Fibroblast of skin of right biceps (primary cell): ENCODE measurements at regions not wholly inside any gene's neighbourhood (a gene's known extent, or its start where the extent isn't known, plus 50 kb on each side); places are given as distances from the start of the nearest gene placed in this dataset.

Experiments
- DNase-seq: peaks from one replicate; pipeline ENCODE4 v3.0.0-alpha.2; 2013

- no peak for DNase-seq
Observed at GRCh38 chr4:34718576-34719245, 1525.6 kb downstream of the ARAP2 start.

- peak; percentile 58 for DNase-seq
Observed at GRCh38 chr4:34720571-34720970, 1523.7 kb downstream of the ARAP2 start.

- no peak for DNase-seq
Observed at GRCh38 chr4:34721835-34722234, 1522.5 kb downstream of the ARAP2 start.

GRCh38 chr4:34723605-34724004, 1520.7 kb downstream of the ARAP2 start:
- DNase-seq, result peak; percentile 46

GRCh38 chr4:34724491-34724890, 1519.8 kb downstream of the ARAP2 start:
- DNase-seq, result no peak

GRCh38 chr4:34731070-34731469, 1513.2 kb downstream of the ARAP2 start:
- DNase-seq, result no peak

- no peak for DNase-seq
Observed at GRCh38 chr4:34732176-34732950, 1512.0 kb downstream of the ARAP2 start.

GRCh38 chr4:34733185-34733941, 1511.0 kb downstream of the ARAP2 start:
- peak; percentile 16 for DNase-seq

GRCh38 chr4:34766935-34767334, 1477.4 kb downstream of the ARAP2 start:
- no peak for DNase-seq

GRCh38 chr4:34767407-34767806, 1476.9 kb downstream of the ARAP2 start:
- peak; percentile 2 for DNase-seq

- no peak for DNase-seq
Observed at GRCh38 chr4:34771632-34772031, 1472.7 kb downstream of the ARAP2 start.

GRCh38 chr4:34790131-34790530, 1454.2 kb downstream of the ARAP2 start:
- no peak for DNase-seq

- no peak for DNase-seq
Observed at GRCh38 chr4:34791209-34791608, 1453.1 kb downstream of the ARAP2 start.

GRCh38 chr4:34800953-34801352, 1443.4 kb downstream of the ARAP2 start:
- no peak for DNase-seq

- DNase-seq, result no peak
Observed at GRCh38 chr4:34814266-34814665, 1430.0 kb downstream of the ARAP2 start.

- DNase-seq, result no peak
Observed at GRCh38 chr4:34824515-34824914, 1419.8 kb downstream of the ARAP2 start.

GRCh38 chr4:34826660-34827059, 1417.7 kb downstream of the ARAP2 start:
- no peak for DNase-seq

GRCh38 chr4:34845926-34846325, 1398.4 kb downstream of the ARAP2 start:
- DNase-seq, result peak; percentile 41

- DNase-seq, result peak; percentile 64
Observed at GRCh38 chr4:34850421-34850820, 1393.9 kb downstream of the ARAP2 start.

- DNase-seq, result peak; percentile 91
Observed at GRCh38 chr4:34850968-34851367, 1393.3 kb downstream of the ARAP2 start.

GRCh38 chr4:34851411-34851810, 1392.9 kb downstream of the ARAP2 start:
- DNase-seq, result peak; percentile 48

GRCh38 chr4:34854451-34854850, 1389.9 kb downstream of the ARAP2 start:
- DNase-seq, result no peak

GRCh38 chr4:34861666-34862065, 1382.6 kb downstream of the ARAP2 start:
- DNase-seq, result peak; percentile 2

- no peak for DNase-seq
Observed at GRCh38 chr4:34878961-34879360, 1365.4 kb downstream of the ARAP2 start.
